GM21515 (cell line): ENCODE measurements at regions not wholly inside any gene's neighbourhood (a gene's known extent, or its start where the extent isn't known, plus 50 kb on each side); places are given as distances from the start of the nearest gene placed in this dataset.

Experiments
- ATAC-seq: cut with Tn5 transposase; IDR thresholded peaks from one replicate; pipeline ENCODE4 v1.9.1; 2021; ENCODE audit not compliant: unreplicated experiment

DNA sequence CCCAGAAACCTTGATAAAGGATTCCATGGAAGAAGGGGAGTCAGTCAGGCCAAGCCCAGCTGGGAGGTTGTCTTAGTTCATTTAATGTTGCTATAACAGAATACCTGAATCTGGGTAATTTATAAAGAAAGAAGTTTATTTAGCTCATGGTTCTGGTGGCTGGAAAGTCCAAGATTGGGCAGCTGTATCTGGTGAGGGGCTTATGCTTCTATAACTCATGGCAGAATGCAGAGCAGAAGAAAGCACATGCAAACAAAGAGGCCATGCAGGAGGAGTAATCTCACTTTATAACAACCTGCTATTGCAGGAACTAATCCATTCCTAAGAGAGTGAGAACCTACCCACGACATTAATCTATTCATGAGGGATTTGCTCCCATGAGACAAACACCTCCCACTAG lies 54.2 kb upstream of the ANKRD1 start:
- no peak for ATAC-seq

DNA sequence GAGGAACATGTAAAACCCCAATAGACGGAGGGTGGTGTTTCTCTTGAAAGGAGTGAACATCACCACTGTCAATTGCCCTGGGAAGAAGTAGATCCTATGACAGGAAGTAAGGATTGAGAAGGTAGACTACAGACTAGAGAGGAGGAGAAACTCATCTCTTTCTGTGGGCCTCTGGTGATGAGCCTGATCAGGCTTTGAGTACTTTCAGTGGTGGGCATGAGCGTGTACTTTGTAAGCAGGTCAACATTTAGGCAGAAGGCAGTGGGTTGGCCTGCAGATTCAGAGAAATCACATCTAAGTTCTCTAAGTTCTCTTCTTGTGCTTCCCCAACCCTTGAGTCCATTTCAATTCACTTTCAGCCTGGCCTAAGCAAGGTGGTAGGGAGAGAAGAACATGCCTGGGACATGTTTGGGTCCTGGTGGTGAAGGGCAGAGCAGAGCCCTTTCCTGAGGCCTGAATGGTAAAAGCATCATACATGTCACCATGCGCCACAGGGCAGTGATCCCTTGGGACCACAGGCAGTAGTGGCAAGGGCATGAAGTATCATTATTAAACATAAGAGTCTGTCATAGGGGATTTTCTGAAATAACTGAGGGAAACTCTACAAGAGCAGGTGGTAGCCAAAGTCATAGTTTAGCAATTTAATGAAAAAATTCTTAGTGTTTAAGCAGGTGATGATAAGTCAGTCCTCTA lies 56.4 kb upstream of the ANKRD1 start:
- ATAC-seq: no peak

DNA sequence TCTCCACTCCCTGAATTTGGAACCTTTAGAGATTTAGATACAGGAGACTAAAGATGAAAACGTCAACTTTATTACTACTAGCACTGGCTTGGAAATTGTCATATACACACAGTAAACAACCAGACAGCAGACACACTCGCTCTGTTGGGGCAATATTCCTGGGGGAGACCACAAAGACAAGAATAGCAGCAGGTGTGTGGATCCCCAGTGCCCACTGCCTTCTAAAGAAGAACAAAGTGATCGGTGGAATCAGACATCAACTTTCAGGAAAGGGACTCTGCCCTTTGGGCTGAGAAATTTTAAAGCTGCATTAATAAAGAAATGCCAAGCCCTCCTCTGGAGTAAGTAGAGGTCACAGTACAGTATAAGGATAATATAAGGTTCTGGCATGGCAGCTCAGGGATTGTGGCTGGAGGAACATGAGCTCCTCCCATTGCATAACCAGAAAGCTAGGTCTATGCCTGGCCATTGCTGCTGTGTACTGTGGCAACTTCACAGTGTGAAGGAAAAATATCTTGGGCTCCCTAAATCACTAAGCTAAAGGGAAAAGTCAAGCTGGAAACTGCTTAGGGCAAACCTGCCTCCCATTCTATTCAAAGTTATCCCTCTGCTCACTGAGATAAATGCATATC lies 57.1 kb upstream of the ANKRD1 start:
- no peak for ATAC-seq

DNA sequence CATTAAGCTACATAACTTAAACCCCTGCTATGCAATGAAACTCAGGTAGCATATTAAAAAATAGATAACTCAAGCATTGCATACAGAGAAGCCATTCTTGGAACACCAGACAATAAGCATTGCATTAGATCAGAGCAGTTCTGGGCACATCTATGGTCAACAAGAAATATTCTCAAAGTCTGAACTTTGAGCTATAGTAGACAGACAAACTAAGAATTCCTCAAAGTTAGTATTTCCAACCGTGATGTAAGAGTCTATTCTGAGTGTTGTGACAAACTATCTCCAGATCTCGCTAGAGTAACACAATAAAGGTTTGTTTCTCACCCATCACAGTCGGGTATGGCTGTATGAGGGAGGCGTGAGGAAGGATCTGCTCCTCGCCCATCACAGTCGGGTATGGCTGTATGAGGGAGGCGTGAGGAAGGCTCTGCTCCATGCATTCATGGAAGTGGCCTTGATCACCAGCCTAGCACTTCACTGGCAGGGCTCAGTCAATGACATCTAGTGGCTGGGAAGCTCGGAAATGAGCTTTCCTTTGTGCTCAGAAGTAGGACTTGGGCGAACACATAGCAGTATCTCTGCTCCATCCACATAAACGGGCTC lies 61.6 kb upstream of the ANKRD1 start:
- no peak for ATAC-seq

DNA sequence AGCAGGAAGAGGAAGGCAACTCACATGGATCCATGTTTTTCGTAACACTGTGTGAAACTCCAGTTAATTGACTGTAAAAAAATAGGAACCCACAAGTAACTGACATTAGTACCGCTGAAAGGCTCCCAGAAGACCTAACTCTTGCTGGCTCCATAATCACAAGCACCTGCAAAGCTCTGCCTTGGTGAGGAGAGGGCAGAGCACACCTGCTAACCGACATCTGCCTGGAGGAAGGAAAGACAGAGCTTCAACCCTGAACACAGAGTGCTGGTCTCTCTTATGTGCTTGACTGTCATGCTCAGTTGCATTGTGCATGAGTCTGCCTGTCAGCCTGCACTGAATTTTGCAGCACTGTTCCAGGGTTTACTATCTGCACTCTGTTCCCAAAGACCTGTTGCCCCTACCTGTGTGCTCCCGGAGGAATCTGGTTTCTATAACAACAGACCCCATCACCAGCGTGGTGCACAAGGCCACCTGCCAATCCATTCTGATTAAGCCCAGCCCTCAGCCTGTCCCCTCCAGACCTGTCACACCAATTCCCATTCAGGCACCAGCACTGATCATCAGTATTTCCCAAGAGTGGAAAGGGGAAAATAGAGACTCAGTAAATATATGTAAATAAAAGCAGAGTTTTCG lies 63.1 kb upstream of the ANKRD1 start:
- no peak for ATAC-seq

DNA sequence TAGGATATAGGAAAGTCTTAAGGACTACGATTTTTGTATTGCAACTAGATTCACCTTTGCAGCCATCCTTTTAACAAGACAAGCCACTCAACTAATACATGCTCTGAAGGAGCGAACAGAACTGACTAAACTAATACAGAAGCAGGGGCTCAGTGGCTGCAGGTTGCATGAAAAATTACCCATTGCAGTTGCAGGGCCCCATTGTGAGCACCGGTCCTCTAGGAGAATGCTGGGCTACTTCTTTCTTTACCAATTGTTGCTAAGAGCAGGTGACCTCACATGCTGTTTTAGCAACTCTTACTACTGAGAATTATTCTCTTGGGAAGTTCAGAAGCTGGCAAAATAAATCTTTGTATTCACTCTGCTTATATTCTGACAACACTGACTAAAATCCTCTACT lies 64.0 kb upstream of the ANKRD1 start:
- no peak for ATAC-seq

DNA sequence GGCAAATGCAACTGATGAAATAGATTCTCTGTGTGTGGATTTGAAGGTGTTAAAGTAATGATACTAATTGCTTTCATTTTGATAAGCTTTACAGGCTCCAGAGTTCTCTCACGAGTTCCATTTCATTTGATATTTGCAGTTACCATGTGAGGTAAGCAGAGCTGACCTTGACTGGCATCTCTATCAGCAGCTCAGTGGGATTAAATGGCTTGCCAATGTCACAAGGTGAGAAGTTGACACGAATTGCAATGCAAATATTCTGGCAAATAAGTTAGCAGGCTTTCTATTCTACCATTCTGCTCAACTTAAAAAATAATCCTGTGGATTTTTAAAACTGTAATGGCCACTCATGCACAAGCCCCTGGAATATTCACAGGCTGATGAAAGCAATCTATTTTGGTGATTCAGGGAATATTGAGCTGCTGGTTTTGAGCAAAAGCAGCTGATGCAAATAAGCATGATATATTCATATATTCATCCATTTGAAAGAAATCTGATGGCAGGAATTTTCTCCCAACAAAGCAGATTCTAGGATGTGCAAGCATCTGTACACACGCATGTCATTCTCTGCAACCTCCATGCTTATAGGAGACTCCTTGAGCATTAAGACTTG lies 64.5 kb upstream of the ANKRD1 start:
- no peak for ATAC-seq

DNA sequence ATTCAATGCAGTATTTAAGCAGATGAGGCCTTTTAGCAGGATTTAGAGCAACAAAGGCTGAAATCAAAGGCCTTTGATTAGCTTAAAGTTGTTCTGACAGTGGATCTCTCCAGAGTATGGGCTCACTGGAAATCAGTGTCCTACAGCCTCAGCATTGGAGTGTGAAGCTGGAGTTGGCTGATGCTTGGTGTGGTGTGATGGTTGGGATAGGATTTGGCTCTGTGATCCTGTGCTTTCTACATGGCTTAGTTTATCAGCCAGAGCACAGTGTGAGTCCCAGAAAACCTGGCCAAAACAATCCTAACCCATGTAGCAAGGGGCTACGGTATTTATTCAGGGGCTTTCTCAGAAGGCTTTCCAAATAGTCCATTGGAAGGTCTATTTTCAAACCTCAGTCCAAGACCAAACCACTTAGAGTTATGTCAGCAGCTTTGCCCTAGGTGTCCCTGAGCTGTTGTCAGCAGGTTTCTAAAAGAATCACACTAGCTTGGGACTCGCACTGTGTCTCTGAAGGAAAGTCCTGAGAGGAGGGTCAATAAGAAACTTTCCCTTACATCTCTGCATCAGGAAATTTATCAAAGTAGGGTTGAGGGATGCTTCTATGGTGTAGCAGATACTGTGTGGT lies 65.4 kb upstream of the ANKRD1 start:
- ATAC-seq: no peak

DNA sequence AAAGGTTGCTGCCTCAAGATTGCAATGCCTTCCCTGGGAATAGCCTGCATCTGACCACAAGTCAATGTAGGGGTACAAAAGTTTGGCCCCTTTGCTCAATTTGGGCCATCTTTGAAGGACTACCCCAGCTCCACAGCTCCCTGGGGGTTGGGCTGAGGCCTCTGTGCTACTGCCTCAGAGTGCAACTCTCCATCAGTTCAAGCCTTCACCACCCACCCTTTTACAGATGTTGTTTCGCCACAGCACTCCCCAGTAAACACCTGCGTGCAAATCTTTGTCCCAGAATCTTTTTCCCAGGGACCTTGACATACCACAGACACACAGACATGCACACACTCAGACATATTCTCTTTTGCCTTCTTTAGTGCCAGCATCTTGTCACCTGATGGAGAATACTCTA lies 66.0 kb upstream of the ANKRD1 start:
- ATAC-seq: no peak

DNA sequence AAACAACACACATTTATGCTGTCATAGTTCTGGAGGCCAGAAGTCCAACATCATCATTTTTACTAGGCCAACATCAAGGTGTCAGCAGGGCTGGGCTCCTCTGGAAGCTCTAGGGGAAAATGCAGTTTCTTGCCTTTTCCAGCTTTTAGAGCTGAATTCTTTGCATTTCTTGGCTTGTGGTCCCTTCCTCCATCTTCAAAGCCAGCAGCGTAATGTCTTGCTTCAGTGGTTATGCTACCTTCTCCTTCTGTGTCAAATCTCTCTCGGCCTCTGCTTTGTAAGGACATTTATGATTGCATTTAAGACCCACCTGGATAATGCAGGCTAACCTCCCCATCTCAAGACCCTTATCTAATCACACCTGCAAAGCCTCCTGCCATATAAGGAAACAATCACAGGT lies 66.5 kb upstream of the ANKRD1 start:
- no peak for ATAC-seq

DNA sequence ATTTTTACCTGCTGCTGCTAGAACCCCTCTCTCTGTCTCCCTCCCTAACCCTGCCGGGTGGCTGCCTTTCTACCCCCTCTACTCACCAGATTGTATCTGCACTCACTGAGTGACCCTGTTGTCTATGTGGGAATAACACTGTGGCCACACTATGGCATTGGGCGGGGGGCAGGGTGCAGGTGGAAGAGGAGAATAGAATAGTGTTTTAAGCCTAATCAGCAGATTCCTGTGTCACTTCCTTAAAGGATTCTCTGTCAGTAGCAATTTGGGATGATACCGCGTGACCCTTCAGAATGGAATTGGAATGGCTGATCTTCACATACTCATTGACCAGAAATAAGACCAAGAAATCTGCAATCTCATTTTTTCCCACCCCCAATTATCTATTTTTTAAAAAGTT lies 67.1 kb upstream of the ANKRD1 start:
- no peak for ATAC-seq

DNA sequence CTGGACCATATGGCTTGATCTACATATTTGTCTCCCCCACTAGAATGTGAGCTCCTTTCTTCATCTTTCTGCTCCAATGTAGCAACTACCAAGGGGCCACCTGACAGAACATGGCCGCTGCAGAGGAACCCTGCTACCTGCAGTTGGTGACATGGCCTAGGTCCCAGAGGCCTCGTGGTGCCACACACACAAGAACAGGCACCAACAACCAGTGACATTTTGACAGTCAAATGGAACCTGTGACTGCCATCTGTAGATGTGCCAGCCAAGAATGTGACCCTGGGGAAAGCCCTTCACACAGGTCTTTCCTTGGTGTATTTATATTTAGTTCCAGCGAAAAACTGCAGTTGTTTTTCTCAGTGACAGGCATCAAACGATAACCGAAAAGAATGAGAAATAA lies 67.9 kb upstream of the ANKRD1 start:
- no peak for ATAC-seq

DNA sequence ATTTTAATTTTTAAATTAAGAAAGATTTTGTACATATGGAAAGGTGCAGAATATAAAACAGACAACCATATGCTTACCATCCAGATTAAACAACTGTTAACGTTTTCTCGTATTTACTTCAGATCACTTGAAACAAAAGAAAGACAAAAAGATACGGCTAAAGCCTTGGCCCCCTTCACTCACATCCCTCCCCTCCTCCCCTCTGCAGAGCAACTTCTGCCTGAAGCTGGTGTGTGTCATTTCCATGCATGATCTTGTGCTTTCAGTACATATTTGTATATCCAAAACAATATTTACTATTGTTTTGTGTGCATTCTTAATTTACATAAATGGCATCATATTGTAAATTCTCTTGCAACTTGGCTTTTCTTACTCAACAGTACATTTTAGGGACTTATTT lies 68.5 kb upstream of the ANKRD1 start:
- no peak for ATAC-seq

DNA sequence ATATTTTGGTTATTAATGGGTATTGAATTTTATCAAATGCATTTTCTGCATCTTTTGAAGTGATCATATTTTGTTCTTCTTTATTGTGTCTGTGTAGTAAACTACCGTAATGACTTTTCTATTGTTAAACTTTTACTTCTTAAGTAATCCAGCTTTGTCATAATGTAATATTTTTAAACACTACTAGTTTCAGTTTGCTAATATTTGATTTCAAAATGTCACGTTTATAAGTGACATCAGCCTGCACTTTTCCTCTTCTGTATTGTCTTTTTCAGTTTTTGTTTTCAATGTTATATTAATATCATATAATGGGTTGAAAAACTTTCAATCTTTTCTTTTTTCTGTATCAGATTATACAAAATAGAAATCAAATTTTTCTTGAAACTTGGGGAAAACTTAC lies 71.6 kb upstream of the ANKRD1 start:
- no peak for ATAC-seq

DNA sequence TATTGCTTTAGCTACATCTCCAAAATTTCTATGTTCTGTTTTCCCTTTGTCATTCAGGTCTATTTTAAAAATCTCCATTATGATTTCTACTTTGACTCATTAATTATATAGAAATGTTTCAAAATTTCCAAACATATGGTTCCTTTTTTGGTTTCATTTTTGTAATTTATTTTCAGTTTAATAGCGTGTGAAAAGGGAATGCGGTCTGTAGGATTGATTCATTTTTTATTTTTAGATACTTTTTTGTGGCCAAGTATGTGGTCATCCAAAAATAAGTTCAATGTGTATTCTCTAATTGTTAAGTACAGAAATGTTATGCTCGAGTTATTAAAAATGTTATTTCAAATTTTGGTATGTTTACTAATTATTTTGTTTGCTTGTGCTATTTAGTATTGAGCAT lies 72.5 kb upstream of the ANKRD1 start:
- ATAC-seq: no peak

DNA sequence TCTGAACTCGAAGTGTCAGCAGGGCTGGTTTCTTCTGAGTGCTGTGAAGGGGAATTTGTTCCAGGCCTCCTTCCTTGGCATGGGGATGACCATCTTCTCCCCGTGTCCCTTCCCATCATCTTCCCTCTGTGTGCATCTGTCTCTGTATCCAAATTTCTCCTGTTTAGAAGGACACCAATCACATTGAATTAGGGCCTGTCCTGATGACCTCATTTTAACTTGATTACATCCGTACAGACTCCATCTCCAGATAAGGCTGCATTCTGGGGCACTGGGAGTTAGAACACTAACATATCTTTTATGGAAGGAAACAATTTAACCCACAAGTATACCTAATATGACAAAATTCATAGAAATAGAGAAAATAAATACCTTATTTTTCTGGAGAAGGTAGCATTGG lies 76.8 kb upstream of the ANKRD1 start:
- ATAC-seq: no peak

DNA sequence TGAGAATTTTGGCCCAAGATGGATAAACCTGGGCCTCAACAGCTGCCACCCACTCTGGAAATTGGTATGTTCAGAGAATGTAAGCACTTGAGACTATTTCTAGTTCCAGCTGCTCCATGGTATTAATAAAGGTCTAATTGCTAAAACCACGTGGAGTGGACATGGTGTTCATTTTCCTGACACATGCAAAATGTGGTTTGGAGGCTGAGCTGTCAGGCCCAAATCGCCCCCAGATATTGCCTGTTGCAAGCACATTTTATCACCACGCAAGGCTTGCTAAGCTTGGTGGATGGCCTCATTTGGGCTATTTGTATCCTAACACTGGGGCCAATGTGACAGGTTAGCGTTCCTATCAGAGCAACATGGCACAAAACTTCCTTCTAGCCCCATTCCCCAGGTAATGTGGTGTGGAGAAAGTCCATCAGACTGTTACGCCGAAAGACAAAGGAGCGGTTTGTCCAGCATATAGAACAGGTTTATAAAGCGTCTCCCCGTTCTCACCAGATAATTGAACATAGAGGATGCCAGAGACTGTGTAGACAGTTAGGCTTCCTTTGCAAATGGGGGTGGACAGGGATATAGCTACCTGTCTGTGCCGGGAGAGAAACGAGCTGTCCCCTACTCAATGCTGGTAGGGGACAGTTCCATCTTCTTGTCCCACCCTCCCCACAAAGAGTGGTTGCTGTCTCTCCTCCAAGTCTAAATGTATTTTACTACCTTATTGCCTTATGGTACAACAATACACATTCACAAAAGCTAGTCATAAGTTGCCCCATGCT lies 78.0 kb upstream of the ANKRD1 start:
- peak; percentile 14 for ATAC-seq

DNA sequence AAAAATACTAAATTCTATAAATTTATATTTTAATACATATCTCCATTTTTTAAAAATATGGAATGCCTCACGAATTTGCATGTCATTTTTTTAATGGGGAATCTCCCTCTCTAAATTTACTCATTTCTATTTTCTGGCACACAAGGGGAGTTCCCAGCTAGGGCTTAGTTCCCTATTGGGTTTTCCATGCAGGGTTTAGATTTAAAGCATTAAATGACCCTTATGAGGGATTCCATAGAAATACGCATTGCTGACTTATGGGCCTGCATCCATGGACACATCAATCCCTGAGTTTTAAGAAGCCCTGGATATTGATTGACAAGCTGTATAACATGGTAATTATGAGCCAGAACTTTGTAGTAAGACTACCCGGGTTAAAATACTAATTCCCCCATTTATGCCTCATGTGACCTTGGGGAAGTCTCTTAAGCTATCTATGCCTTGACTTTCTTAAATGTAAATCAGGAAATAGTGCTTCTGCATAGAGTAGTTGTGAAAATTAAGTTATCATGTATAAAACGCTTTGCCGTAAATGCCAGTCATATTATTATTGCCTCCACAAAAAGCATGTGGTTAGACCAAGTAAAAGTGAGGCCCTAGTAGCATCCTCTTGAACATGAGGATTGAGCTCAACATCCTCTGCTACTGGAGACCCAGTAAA lies 78.8 kb upstream of the ANKRD1 start:
- ATAC-seq: peak; percentile 57

DNA sequence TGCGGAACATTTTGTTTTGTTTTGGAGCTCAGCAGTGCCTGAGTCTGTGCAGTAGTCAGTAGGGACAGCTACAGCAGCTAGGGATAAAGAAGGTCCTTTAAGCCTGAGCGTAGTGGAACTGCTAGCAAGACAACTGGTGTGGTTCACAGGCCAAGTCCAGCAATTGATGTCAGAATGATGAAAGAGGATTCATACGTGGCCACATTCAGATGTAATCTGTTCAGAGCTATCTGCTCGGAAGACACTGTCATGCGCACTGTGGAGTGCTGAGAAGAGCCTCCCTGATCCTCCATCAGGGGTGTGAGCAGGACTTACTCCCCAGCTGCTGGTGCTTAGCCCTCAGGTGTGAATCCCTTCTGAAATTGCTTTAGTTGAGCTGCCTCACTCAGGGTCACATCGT lies 79.6 kb upstream of the ANKRD1 start:
- ATAC-seq: no peak

DNA sequence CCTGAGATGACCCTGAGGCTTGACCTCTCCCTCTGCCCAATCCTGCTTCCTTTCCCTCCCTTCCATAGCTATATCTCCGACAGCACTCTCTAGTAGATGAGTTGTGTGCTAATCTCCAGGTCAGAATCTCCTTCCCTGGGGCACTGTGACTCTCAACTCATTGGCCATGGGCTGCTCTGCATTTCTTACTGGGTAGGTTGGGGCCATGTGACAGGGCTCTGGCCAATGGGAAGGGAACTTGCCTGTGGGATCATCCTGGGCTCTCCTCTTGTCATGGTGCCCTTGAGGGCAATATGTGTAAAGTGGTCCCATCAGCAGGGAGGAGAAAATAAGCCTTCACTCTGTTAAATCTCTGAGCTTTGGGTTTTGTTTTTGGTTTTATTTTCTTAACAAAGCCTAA lies 80.1 kb upstream of the ANKRD1 start:
- ATAC-seq: no peak
